GM19328 (cell line): ENCODE measurements at regions not wholly inside any gene's neighbourhood (a gene's known extent, or its start where the extent isn't known, plus 50 kb on each side); places are given as distances from the start of the nearest gene placed in this dataset.
"Not testable (repeated sequence)": the region's sequence is repeated elsewhere in the genome, so short reads cannot be mapped to it uniquely, and the experiment has no call there.

Source experiments
- ATAC-seq: cut with Tn5 transposase; IDR thresholded peaks from one replicate; pipeline ENCODE4 v1.9.1; 2021; ENCODE audit warnings: mild to moderate bottlenecking, moderate library complexity; ENCODE audit not compliant: unreplicated experiment

DNA sequence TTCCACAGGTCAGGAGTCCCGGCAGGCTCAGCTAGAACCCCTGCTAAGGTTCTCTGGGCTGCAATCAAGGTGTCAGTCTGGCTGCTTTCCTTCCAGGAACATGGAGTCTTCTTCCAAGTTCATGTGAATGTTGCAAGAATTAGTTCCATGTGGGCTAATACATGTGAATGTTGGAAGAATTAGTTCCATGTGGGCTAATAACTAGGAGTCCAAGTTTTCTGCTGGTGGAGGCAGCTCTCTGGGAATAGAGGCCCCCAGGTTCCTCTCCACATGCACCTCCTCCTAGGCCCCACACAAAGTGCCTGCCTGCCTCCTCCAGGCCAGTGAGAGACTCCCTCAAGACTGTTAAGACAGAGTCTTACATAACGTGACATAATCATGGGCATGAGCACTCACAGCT, 140.8 kb upstream of the SLC35G4 start:
- ATAC-seq = no peak

DNA sequence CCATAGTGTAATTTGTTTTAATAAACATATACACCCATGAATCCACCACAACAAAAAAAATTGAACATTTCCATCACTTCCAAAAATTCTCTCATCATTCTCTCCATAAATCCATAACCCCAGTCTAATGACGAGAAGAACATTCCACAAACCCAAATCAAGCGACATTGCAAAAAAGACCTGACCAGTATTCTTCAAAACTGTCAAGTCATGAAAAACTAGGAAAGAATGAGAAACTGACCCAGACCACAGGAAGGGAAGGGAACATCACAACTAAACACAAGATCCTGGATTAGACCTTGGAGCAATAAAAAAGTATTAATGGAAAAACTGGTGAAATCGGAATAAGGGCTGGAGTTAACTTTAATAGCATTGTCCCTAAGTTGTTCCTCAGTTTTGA, 141.3 kb upstream of the SLC35G4 start:
- no peak for ATAC-seq

DNA sequence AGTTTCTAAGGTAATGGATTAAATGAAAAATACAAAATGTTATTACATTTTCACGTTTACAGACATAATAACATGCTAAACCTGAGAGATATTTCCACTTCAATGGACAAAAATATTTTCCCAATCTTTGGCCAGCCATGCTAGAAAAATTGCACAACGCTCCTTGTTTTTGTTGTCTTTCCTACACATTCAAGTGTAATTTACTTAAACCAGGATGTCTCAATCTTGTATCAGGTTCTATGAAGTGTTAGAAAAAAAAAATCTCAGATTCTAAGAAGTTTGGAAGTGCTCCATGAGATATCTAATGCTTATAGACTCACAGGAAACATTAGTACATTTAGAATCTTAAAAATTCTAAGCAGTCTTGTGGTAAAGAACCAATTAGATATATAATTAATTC, 141.8 kb upstream of the SLC35G4 start:
- no peak for ATAC-seq

DNA sequence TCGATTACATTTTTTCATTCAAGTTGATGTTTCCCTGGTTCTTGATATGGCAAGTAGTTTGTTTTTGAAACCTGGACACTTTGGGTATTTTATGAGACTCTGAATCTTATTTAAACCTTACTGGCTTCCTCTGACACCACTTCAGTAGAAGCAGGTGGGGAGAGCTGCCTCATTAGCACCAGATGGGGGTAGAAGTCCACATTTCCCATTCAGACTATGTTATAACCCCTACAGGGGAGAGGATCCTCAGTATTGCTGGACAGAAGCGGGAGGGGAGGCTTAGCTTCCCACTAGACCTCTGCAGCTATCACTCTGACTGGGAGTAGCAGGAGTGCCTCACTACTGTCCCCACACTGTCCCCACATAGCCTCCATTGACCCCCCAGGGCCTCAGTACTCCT, 145.3 kb upstream of the SLC35G4 start:
- no peak for ATAC-seq

DNA sequence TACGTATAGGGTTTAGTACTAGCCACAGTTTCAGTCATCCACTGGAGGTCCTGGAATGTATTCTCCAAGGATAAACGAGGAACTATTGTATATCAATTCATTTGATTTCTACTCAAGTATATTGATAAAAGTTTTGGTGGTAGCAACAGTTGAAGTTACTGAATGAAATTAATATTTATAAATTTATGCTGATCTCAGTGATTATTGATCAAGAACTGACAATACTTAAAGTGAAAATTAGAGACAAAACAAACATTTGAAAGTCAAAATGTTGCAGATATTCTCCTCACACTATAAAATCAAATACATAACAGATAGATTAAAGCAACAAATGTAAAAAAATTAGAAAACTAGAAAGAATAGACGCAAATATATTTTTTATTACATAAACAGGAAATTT, 150.9 kb upstream of the SLC35G4 start:
- ATAC-seq = no peak

DNA sequence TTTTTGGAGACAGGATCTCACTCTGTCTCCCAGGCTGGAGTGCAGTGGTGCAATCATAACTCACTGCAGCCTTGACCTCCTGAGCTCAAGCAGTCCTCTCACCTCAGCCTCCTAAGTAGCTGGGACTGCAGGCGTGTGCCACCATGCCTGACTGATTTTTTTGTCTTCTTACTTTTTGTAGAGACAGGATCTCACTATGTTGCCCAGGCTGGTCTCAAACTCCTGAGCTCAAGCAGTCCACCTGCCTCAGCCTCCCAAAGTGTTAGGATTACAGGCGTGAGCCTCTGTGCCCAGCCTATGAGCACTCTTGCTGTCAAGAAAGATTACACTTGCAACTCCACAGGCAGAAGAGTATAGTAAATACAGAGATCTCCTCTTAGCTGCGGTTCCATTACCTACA, 151.5 kb upstream of the SLC35G4 start:
- not testable (repeated sequence) for ATAC-seq

DNA sequence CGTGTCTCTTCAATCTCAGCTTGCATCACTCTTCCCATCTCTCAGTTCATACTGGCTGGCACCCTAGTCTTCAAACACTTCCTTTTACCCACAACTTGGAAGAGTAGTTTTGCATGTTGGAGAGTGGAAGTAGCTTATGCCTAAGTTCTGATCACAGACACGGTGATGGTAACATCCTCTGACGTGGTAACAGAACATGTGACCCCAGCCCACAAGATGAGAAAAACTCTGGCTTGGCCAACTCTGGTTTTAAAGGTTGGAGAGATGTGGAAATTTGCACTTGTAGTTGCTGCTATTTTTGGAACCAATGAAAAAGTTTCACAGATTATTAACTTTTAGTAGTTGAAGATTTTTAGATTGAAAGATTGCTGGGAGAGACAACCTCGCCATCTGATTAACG, 155.4 kb upstream of the SLC35G4 start:
- ATAC-seq = no peak

DNA sequence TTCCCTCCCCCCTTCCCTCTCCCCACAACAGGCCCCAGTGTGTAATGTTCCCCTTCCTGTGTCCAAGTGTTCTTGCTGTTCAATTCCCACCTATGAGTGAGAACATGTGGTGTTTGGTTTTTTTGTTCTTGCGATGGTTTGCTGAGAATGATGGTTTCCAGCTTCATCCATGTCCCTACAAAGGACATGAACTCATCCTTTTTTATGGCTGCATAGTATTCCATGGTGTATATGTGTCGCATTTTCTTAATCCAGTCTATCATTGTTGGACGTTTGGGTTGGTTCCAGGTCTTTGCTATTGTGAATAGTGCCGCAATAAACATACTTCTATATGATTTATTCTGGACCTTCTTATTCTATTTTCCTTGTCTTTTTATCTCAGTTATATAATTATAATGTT, 165.2 kb upstream of the SLC35G4 start:
- not testable (repeated sequence) for ATAC-seq

DNA sequence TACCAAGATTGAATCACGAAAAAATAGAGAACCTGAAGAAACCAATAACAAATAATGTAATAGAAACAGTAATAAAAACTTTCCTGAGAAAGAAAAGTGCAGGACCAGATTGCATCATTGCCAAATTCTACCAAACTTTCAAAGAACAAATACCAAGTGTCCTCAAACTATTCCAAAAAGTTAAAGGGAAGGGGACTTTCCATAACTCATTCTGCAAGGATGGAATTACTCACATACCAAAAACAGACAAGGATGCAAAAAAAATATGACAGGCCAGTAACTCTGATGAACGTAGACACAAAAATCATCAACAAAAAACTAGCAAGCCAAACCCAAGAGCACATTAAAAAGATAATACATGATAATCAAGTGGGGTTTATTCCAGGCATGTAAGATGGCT, 172.3 kb upstream of the SLC35G4 start:
- no peak for ATAC-seq

DNA sequence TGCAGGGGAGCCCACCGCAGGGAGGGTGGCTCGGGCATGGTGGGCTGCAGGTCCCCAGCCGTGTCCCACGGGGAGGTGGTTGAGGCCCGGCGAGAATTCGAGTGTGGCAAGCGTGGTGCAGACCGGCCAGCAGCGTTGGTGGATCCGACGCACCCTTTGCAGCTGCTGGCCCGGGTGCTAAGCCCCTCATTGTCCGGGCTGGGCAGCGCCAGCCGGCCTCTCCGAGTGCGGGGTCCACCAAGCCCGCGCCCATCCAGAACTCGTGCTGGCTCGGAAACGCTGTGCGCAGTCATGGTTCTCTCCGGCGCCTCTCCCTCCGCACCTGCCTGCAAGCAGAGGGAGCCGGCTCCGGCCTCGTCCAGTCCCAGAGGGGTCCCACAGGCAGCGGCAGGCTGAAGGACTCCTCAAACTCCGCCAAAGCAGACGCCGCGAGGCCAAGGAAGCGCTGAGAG, 177.0 kb upstream of the SLC35G4 start:
- no peak for ATAC-seq

DNA sequence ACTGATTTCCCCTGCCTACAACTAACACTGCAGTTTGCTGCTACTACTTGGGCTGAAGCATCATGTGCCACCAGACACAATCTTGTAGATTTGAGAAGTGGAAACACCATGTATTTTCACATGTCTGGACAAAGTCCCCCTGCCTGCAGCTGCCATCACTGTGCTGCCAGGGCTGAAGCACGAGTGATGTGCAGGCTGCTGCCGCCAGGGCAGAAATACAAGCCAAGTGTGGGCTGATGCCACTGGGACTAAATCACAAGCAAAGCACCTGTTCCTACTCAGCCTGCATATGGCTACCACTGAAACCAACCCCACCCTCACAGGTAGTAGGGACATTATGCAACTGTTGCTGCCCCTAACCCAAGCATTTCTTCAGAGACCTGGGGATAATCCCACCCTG, 179.5 kb upstream of the SLC35G4 start:
- ATAC-seq = no peak

DNA sequence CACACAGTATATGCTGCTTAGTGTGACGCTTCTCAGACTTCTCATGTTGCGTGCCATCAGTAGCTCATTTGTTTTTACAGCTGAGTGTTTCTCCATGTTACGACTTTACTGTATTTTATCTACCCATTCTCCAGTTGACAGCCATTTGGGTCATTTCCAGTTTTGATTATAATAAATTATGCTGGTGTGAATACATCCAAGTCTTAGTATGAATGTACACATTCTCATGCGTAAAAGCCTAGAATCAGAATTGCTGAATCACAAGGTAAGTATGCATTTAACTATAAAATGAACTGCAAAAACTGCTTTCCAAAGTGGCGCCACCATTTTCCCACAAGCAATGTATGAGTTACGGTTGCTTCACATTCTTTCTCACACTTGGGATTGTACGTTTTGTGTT, 184.2 kb upstream of the SLC35G4 start:
- no peak for ATAC-seq

DNA sequence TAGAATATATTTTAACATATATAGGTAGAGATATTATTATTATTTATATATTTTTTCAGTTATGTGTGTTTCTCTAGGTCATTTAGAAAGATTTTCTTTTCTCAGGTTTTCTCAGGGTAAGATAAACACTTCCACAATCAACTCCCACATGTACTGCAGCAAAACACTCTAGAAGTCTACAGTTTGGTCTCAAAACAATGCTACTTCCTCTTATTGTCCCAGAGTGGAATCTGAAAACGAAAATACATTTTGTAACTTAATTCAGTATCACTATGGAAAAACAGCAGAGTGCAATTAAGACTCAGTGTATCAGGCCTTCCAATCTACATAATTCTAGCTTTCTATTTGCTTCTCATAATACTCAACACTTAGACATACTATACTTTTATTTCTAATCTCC, 190.1 kb upstream of the SLC35G4 start:
- ATAC-seq = no peak

DNA sequence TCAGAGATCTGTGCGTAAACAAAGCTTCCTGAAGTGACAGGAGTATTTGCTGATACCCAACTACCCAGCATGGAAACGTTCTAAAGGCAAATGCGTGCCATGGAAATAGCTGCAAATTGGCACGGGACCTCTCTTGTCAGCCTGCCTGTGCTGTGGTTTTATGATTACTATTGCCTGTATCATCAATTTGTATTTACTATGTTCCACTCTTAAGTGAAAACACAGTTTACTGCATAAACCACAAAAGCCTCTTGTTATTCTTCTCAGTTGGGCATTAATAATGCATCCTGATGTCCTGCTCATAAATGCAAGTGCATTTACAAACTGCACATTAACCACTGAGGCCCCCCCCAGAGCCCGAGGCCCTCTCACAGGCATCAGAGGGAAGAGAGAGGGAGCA, 196.6 kb upstream of the SLC35G4 start:
- no peak for ATAC-seq

DNA sequence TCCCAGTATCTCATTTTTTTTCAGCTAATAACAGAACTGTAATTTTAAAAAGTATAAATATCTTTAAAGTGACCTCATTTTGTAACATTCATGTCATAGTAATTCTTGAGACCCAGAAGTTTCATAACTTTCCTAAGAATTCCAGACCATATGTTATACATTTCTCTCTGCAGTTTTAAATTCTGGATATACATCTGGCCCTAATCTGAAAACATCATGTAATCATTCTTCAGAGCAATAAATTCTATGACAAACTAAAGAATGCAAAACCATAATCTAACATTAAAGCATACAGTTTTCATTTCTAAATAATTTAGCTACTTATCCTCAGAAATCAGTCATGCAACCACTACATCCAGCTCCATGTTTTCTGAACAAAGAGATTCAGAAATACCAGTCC, 198.3 kb upstream of the SLC35G4 start:
- ATAC-seq = no peak

DNA sequence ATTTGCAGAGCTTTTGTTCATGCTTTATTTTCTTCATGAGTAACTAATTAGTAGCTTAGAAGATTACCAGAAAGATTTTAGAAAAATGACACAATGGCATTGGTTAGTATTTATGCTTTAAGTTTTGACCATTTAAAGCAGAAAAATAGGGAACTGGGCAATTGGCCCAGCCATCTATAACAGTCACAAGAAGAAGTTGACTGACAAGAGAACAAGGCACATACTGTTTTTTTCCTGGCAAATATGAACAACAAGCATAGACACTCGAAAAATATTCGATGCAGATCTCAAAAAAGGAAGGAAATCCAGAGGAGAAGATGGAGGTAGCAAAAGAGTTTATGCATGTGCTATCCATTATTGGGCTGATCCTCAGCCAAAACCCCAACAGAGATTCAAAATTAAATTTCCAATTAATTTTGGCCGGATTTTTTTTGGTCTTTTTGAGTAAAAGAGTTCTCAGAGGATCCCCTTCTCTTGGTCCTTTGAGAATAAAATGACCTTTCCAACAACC, 200.8 kb upstream of the SLC35G4 start:
- ATAC-seq = no peak

DNA sequence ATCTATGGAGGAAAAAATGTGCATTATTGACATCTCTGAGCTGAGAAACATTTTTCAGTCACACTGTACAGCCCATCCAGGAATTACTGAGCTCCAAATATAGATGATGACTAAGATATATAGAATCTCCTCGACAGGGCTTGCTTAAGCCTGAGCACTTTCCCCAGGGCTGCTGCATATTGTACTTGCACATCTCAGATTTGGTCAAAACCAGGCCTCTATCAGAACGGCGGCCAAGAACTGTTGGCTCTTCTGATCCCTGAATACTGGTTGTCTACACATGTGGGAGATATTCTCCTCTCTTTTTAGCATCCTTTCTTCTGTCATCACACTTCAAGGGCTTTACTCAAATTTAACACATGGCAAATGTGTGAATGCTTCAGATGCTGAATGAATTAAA, 201.5 kb upstream of the SLC35G4 start:
- no peak for ATAC-seq

DNA sequence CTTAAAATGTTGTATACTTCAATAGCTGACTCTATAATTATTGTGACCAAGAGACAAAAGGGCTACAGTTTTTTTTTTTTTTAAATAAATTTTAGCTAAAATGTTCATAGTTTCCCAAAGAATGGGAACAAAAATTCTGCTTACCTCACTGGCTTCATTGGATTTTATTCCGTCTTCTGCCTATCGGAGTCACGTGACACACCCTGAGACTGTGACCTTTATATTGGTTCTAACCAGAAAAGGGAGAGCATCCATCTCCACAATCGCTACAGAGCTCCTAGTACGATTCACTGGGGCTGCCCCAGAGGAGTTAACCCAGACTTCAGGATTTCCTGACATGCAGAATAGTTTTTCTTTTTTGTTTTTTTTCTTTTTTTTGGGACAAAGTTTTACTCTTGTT, 203.6 kb upstream of the SLC35G4 start:
- no peak for ATAC-seq

DNA sequence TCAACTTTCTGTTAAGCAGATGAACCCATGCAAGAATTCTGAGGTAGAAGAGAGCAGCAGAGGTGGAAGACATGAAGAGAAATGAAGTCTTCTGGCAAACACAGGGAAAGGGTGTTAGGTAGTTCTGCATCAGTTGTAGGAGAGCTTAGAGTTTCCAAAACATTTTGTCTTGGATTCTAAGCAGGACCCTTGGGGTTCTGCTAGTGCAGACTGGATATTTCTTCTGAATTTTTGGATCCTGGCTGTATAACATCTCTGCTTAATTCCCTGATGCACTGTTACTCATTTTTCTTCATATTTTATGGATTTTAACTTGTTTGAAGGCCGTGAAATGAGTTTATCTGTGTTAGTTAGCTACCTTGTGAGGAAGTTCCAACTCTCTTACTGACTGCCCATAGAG, 208.7 kb upstream of the SLC35G4 start:
- ATAC-seq = no peak

DNA sequence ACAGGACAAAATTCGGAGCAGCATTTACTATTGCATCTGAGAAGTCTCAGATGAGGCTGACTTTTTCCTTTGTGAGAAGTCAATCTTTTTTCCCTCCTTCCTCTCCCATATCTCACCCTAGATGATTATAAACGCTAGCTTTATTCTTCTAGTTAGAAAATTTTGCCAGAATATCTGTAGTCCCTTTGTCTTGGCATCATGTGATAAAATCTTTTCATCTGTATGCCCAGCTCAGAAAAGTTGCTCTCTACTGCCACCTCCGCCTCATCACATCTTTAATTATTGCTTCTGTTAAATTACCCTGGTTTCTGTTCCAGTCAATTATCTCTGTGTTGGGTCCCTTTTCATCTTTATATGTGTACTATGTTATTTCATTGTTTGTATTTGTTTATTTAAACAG, 210.8 kb upstream of the SLC35G4 start:
- ATAC-seq = no peak

DNA sequence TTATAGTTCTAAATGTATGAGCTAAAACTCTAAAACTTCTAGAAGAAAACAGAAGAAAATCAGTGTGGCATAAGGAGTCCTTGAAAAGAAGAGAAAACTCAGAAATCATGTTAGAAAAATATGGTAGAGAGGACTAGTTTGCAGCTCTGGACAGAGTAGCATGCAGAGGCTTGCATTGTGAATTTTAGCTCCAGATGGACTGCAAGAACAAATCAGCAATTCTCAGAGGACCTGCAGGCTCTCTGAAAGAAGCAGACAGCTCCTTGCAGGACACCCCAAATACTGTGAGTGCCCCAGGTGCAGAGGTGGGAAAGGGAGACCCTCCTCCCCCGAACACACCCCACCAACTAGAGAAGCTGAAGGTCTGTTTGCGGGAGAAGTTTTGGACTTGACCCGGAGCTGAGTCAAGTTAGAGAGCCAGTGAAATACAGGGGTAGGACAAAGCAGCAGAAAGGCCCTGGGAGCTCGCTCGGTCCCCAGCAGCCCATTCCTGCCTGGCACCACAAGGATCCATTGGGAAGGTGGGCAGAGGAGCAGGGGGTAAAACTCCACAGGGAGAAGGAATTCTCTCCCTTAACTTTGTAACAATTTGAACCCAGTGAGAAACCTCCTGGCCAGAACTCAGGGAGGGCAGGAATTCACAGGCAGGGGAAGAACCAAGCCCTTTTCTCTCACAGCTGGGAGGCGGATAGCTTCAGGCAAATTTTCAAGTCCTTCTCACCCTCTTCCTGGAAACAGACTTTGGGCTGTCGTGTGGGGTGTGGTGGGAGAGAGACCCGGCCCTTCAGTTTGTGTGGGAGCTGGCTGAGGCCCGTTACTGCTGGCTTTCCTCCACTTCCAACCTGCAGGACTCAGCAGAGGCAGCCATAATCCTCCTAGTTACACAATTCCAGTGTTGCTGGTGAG, 216.2 kb upstream of the SLC35G4 start:
- ATAC-seq = no peak

DNA sequence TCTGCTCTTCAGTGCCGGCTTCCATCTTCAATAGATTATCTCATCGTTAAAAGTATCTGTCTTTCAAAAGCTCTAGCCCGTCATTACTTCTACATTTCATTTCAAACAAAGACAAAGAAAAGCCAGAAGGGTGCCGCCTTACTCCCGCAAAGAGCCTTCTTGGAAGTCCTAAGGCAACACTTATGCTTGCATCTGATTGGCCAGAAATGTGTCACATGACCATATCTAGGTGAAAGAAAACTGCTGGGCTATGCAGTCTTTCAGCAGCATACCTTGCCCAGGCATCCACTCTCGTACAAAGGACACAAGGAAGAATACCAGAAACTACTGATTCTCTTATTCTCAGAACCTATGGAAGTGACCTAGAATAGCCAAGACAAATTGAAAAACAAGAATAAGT, 217.1 kb upstream of the SLC35G4 start:
- ATAC-seq = no peak

DNA sequence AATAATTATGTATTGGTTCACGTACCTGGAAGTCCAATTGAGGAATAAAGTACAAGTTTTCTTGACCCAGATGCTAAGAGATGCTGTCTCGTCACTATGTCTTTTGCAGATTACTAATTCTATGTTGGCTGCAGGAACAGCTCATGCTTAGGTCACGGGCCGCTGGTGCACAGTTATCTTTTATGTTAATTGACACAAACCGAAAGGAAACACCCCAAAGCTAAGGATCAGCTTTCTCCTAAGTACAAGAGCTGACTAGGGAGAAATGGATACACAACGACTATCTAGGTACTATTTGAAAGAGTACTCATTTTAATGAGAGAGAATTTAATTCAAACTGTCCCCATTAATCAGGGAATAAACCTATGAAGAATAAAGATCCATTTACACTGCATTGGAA, 217.7 kb upstream of the SLC35G4 start:
- ATAC-seq = no peak
